SK-N-SH (cell line): ENCODE measurements at regions not wholly inside any gene's neighbourhood (a gene's known extent, or its start where the extent isn't known, plus 50 kb on each side); places are given as distances from the start of the nearest gene placed in this dataset.

ENCODE experiments used
- CTCF ChIA-PET: fragments of 300-600, 350-600 bp; formaldehyde crosslinking; extraction: SDS; loops from one replicate; lab custom pipeline; 2021; lab: Yijun Ruan, JAX
- POLR2A ChIA-PET: fragments of 350-600 bp; sonication (Branson Sonifier 250); formaldehyde crosslinking; extraction: SDS; loops from one replicate; lab custom pipeline; 2020; ENCODE audit warnings: antibody characterized with exemption, inconsistent platforms; lab: Yijun Ruan, JAX
- DNase-seq: peaks from one replicate; pipeline ENCODE4 v3.0.0; 2012
- H2AFZ ChIP-seq: fragments of 200-600 bp; sonication (generic); 2 replicates; pipeline ENCODE4 v1.8.1; 2016; ENCODE audit warnings: antibody characterized with exemption, mild to moderate bottlenecking, low read depth
- H3F3A ChIP-seq: fragments of 200-600 bp; sonication (generic); replicated peaks from 2 replicates; pipeline ENCODE3; 2016; ENCODE audit warnings: antibody characterized with exemption, mild to moderate bottlenecking; ENCODE audit not compliant: insufficient read depth
- H3K27ac ChIP-seq, 2 experiments: fragments of 200-500 bp in 1 of 2; fragments of 200-600 bp in 1 of 2; sonication (Bioruptor generic) in 1 of 2; sonication (generic), shearing (Covaris generic) in 1 of 2; 2 replicates each; pipeline versions ENCODE4 v1.5.1 to v1.6.1; 2014 to 2016; ENCODE audit warnings: low read depth in 2 of 2, inconsistent platforms in 1 of 2, low read length in 1 of 2, mild to moderate bottlenecking in 1 of 2, mixed read lengths in 1 of 2
- H3K27me3 ChIP-seq: fragments of 200-600 bp; sonication (generic), shearing (Covaris generic); 2 replicates; pipeline ENCODE4 v1.6.1; 2016; ENCODE audit warnings: mixed run types; ENCODE audit not compliant: insufficient read depth
- H3K36me3 ChIP-seq, 2 experiments: fragments of 200-500 bp in 1 of 2; fragments of 200-600 bp in 1 of 2; sonication (Bioruptor generic) in 1 of 2; sonication (generic) in 1 of 2; replicated peaks in 1 of 2; 2 replicates each; pipeline versions ENCODE3 to v1.5.1; 2014 to 2016; ENCODE audit warnings: low read length in 1 of 2, mild to moderate bottlenecking in 1 of 2; ENCODE audit not compliant: insufficient read depth in 2 of 2, control insufficient read depth in 1 of 2
- H3K4me1 ChIP-seq, 2 experiments: fragments of 200-500 bp in 1 of 2; fragments of 200-600 bp in 1 of 2; sonication (Bioruptor generic) in 1 of 2; sonication (generic), shearing (Covaris generic) in 1 of 2; 2 replicates each; pipeline versions ENCODE4 v1.5.1 to v1.6.1; 2014 to 2016; ENCODE audit warnings: low read depth in 1 of 2, low read length in 1 of 2, mixed run types in 1 of 2; ENCODE audit not compliant: insufficient read depth in 2 of 2, control insufficient read depth in 1 of 2
- H3K4me2 ChIP-seq: fragments of 200-600 bp; sonication (generic), shearing (Covaris generic); 2 replicates; pipeline ENCODE4 v1.6.1; 2017; ENCODE audit warnings: mixed run types
- H3K4me3 ChIP-seq, 2 experiments: fragments of 200-500 bp in 1 of 2; fragments of 200-600 bp in 1 of 2; sonication (Bioruptor generic) in 1 of 2; sonication (generic), shearing (Covaris generic) in 1 of 2; 2 replicates each; pipeline versions ENCODE4 v1.5.1 to v1.8.1; 2014 to 2016; ENCODE audit warnings: low read depth in 2 of 2, inconsistent platforms in 1 of 2, low read length in 1 of 2, mild to moderate bottlenecking in 1 of 2, mixed read lengths in 1 of 2, moderate library complexity in 1 of 2
- H3K79me2 ChIP-seq: fragments of 200-600 bp; sonication (generic); 2 replicates; pipeline ENCODE4 v1.8.1; 2017; ENCODE audit warnings: mild to moderate bottlenecking; ENCODE audit not compliant: insufficient read depth
- H3K9ac ChIP-seq: fragments of 200-600 bp; sonication (generic); 2 replicates; pipeline ENCODE4 v1.6.1; 2017; ENCODE audit warnings: mixed run types
- H3K9me2 ChIP-seq: fragments of 200-600 bp; sonication (generic); 2 replicates; pipeline ENCODE4 v1.6.1; 2017; ENCODE audit warnings: mixed run types
- H3K9me3 ChIP-seq: fragments of 200-600 bp; sonication (generic); 2 replicates; pipeline ENCODE4 v1.6.1; 2017; ENCODE audit warnings: mixed run types, mild to moderate bottlenecking, moderate library complexity
- H4K20me1 ChIP-seq: fragments of 200-600 bp; sonication (generic); 2 replicates; pipeline ENCODE4 v1.6.1; 2017; ENCODE audit warnings: mild to moderate bottlenecking, mixed run types; ENCODE audit not compliant: insufficient read depth
- CTCF ChIP-seq: fragments of 200-600 bp; sonication (generic); IDR thresholded peaks from 2 replicates; pipeline ENCODE4 v1.6.1; 2017; ENCODE audit warnings: antibody characterized with exemption, mild to moderate bottlenecking, moderate library complexity
- EP300 ChIP-seq, 2 experiments: IDR thresholded peaks; 2 replicates each; pipeline versions ENCODE4 v1.4.0 to v1.6.1; 2012; ENCODE audit warnings: borderline replicate concordance in 1 of 2, low read depth in 1 of 2, low read length in 1 of 2
- FOSL2 ChIP-seq: IDR thresholded peaks from 2 replicates; pipeline ENCODE4 v1.4.0; 2012; ENCODE audit warnings: low read depth, mild to moderate bottlenecking, moderate library complexity, borderline replicate concordance
- JUND ChIP-seq: IDR thresholded peaks from 2 replicates; pipeline ENCODE4 v1.4.0; 2012
- MEF2A ChIP-seq: IDR thresholded peaks from 2 replicates; pipeline ENCODE4 v1.4.0; 2012; ENCODE audit warnings: low read depth, borderline replicate concordance
- PBX3 ChIP-seq: IDR thresholded peaks from 2 replicates; pipeline ENCODE4; 2012
- RAD21 ChIP-seq: IDR thresholded peaks from 2 replicates; pipeline ENCODE4 v1.6.1; 2012; ENCODE audit warnings: mild to moderate bottlenecking, low read length
- RFX5 ChIP-seq: IDR thresholded peaks from 2 replicates; pipeline ENCODE4 v1.6.1; 2012; ENCODE audit warnings: mild to moderate bottlenecking, improper control_type of control experiment, low read length
- RXRA ChIP-seq: IDR thresholded peaks from 2 replicates; pipeline ENCODE4 v1.4.0; 2012; ENCODE audit warnings: low read depth, mild to moderate bottlenecking, borderline replicate concordance
- TCF12 ChIP-seq: IDR thresholded peaks from 2 replicates; pipeline ENCODE4 v1.4.0; 2012
- TEAD4 ChIP-seq: IDR thresholded peaks from 2 replicates; pipeline ENCODE4 v1.4.0; 2012; ENCODE audit warnings: mild to moderate bottlenecking, borderline replicate concordance; ENCODE audit not compliant: insufficient read depth
- WGBS: methylation state at CpG from one replicate; pipeline ENCODE4 v1.1.6; 2017; ENCODE audit warnings: low lambda C conversion rate; 5-methylcytosine and 5-hydroxymethylcytosine counted together
- TF ChIP-seq, protein P1 (sequence below): IDR thresholded peaks from 2 replicates; pipeline ENCODE4 v1.6.1; 2012; ENCODE audit warnings: mild to moderate bottlenecking, low read depth, low read length, moderate library complexity
- TF ChIP-seq, protein P2 (sequence below): fragments of 150-350 bp; IDR thresholded peaks from 2 replicates; pipeline ENCODE4 v1.6.1; 2017; ENCODE audit warnings: antibody characterized with exemption, low read length, low read depth, borderline replicate concordance

DNA sequence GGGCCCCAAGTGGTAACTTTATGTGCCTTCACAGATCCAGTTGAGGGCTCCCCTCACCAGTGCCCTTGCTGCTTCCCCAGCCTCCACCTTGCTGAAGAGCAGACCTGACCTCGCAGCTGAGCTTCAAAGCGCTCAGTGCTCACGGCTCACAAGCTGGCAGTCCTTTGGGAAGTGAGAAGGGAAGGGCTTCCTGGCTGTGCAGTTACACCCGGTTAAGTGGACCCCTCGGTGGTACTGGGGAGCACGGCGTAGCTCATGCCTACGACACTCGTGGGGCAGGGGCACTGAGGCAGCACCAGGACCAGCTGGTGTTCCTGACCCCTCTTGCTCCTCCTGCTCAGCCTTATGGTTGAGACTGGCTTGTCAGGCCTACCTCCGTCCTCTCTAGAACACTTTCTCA, 629.0 kb upstream of the TBL1XR1 start (continued):
- no peak for TF ChIP-seq CTCF
- no peak for TF ChIP-seq TEAD4
- no peak for TF ChIP-seq RAD21
- TF ChIP-seq, all 33 proteins: peak for 0

GRCh38 chr3:177827511-177828207, 630.4 kb upstream of the TBL1XR1 start:
- no peak for DNase-seq
- ChIA-PET POLR2A (no interaction called here), CTCF (interaction anchor here (1.6 to 2.4 kb wide), 2 partner anchors 11 to 24 kb away, joined by 3 to 5 read pairs; no protein-coding TSS in a partner anchor)
- H3K4me2 ChIP-seq: 0 out of 2 replicates have a peak overlapping the region, but pooled peaks have one; percentile 3
- H3K27ac ChIP-seq: peak overlapping the region; percentile 38 to 45; a peak in 2 of 4 replicates
- H3K9me3 ChIP-seq: no peaks in the 10 kb centered on the region
- H4K20me1 ChIP-seq: no peaks in the 10 kb centered on the region
- no peaks in the 10 kb centered on the region for H3K27me3 ChIP-seq
- H3K36me3 ChIP-seq: no peaks in the 10 kb centered on the region
- peaks cover 21% of the 10 kb centered on the region for H3F3A ChIP-seq
- TF ChIP-seq, protein P1, sequence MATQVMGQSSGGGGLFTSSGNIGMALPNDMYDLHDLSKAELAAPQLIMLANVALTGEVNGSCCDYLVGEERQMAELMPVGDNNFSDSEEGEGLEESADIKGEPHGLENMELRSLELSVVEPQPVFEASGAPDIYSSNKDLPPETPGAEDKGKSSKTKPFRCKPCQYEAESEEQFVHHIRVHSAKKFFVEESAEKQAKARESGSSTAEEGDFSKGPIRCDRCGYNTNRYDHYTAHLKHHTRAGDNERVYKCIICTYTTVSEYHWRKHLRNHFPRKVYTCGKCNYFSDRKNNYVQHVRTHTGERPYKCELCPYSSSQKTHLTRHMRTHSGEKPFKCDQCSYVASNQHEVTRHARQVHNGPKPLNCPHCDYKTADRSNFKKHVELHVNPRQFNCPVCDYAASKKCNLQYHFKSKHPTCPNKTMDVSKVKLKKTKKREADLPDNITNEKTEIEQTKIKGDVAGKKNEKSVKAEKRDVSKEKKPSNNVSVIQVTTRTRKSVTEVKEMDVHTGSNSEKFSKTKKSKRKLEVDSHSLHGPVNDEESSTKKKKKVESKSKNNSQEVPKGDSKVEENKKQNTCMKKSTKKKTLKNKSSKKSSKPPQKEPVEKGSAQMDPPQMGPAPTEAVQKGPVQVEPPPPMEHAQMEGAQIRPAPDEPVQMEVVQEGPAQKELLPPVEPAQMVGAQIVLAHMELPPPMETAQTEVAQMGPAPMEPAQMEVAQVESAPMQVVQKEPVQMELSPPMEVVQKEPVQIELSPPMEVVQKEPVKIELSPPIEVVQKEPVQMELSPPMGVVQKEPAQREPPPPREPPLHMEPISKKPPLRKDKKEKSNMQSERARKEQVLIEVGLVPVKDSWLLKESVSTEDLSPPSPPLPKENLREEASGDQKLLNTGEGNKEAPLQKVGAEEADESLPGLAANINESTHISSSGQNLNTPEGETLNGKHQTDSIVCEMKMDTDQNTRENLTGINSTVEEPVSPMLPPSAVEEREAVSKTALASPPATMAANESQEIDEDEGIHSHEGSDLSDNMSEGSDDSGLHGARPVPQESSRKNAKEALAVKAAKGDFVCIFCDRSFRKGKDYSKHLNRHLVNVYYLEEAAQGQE: no peak
- TF ChIP-seq RXRA: peak; percentile 44; the same call in 1 of the 2 replicates
- TF ChIP-seq TCF12: peak; percentile 58
- no peak for TF ChIP-seq MEF2A
- TF ChIP-seq EP300 (IDR thresholded peaks at IDR 0.05; ENCODE audit: borderline replicate concordance in 1 of 2, low read depth in 1 of 2, low read length in 1 of 2): peak; percentile 31 to 49; a peak in 3 of 4 replicates
- TF ChIP-seq, protein P2, sequence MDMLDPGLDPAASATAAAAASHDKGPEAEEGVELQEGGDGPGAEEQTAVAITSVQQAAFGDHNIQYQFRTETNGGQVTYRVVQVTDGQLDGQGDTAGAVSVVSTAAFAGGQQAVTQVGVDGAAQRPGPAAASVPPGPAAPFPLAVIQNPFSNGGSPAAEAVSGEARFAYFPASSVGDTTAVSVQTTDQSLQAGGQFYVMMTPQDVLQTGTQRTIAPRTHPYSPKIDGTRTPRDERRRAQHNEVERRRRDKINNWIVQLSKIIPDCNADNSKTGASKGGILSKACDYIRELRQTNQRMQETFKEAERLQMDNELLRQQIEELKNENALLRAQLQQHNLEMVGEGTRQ: no peak
- peak; percentile 72 for TF ChIP-seq JUND
- TF ChIP-seq PBX3: peak; percentile 74
- peak; percentile 82; the same call in 1 of the 2 replicates for TF ChIP-seq FOSL2
- TF ChIP-seq RFX5: peak; percentile 83; the same call in 1 of the 2 replicates
- TF ChIP-seq, all 33 proteins: peak for 7
- Histone ChIP-seq H2AFZ (no peak overlapping the region), H3K9me2 (no peaks in the 10 kb centered on the region), H3K79me2 (no peaks in the 10 kb centered on the region), H3K4me3 (no peak overlapping the region), H3K4me1 (peaks cover 21 to 32% of the 10 kb centered on the region in 2 experiments), H3K9ac (no peak overlapping the region)
- WGBS: 54% methylated on average over 5 of the region's 5 CpGs
